BLaER1 treated with 17β-estradiol and CSF1 and Interleukin-3, amounts not matched to agents 10 nM and 100 nM (cell line): ENCODE measurements at regions not wholly inside any gene's neighbourhood (a gene's known extent, or its start where the extent isn't known, plus 50 kb on each side); places are given as distances from the start of the nearest gene placed in this dataset.

ENCODE experiments used
- H3K27ac ChIP-seq, 11 experiments: shearing (Covaris generic); formaldehyde crosslinking; 2 replicates each; pipeline ENCODE4 v1.8.1; 2022
- H3K27me3 ChIP-seq, 11 experiments: shearing (Covaris generic); formaldehyde crosslinking; 2 replicates each; pipeline ENCODE4 v1.8.1; 2022
- H3K36me3 ChIP-seq, 11 experiments: shearing (Covaris generic); formaldehyde crosslinking; 2 replicates each; pipeline ENCODE4 v1.8.1; 2022
- H3K4me1 ChIP-seq, 10 experiments: shearing (Covaris generic); formaldehyde crosslinking; 2 replicates each; pipeline ENCODE4 v1.8.1; 2022
- H3K4me2 ChIP-seq, 11 experiments: shearing (Covaris generic); formaldehyde crosslinking; 2 replicates each; pipeline ENCODE4 v1.8.1; 2022
- H3K4me3 ChIP-seq, 10 experiments: shearing (Covaris generic); formaldehyde crosslinking; 2 replicates each; pipeline ENCODE4 v1.8.1; 2022
- H3K9ac ChIP-seq, 11 experiments: shearing (Covaris generic); formaldehyde crosslinking; 2 replicates each; pipeline ENCODE4 v1.8.1; 2022
- H3K9me3 ChIP-seq, 11 experiments: shearing (Covaris generic); formaldehyde crosslinking; replicated peaks in 1 of 11; 2 replicates each; pipeline ENCODE4 v1.8.1; 2022
- H4K20me1 ChIP-seq, 11 experiments: shearing (Covaris generic); formaldehyde crosslinking; 2 replicates each; pipeline ENCODE4 v1.8.1; 2022
- Cebpa-rat ChIP-seq, 11 experiments: shearing (Covaris generic); IDR thresholded peaks; 2 replicates each; pipeline ENCODE4 v1.8.1; 2022

- no peak overlapping the region for H3K27ac ChIP-seq
- peaks cover 4 to 19% (median 12%) of the 10 kb centered on the region in 11 experiments; a peak in 17 of 22 replicates for H3K9me3 ChIP-seq
- no peak overlapping the region for H3K9ac ChIP-seq
- no peaks in the 10 kb centered on the region for H3K36me3 ChIP-seq
- no peaks in the 10 kb centered on the region for H3K4me1 ChIP-seq
- no peaks in the 10 kb centered on the region for H3K27me3 ChIP-seq
- no peak for TF ChIP-seq Cebpa-rat (IDR thresholded peaks at IDR 0.05)
- no peak overlapping the region for H3K4me2 ChIP-seq
- no peak overlapping the region for H3K4me3 ChIP-seq
- no peaks in the 10 kb centered on the region for H4K20me1 ChIP-seq
These were observed 99.2 kb downstream of the SOX4 start for GRCh38 chr6:21692721-21693120.

GRCh38 chr6:21694168-21694567 is 100.6 kb downstream of the SOX4 start:
- TF ChIP-seq Cebpa-rat (IDR thresholded peaks at IDR 0.05) = no peak
- H3K27me3 ChIP-seq = no peaks in the 10 kb centered on the region
- H3K4me2 ChIP-seq = no peak overlapping the region
- H3K9me3 ChIP-seq = peaks cover 0 to 12% (median 5%) of the 10 kb centered on the region in 11 experiments; a peak in 5 of 22 replicates
- H3K4me3 ChIP-seq = no peak overlapping the region
- H3K36me3 ChIP-seq = no peaks in the 10 kb centered on the region
- no peaks in the 10 kb centered on the region for H3K4me1 ChIP-seq
- H3K9ac ChIP-seq = no peak overlapping the region
- no peak overlapping the region for H3K27ac ChIP-seq
- H4K20me1 ChIP-seq = no peaks in the 10 kb centered on the region

- Histone ChIP-seq H3K27ac (peak overlapping the region in 2 of 11 experiments; percentile 45 to 53; a peak in 4 of 22 replicates), H3K4me1 (peaks cover 0 to 28% (median 19%) of the 10 kb centered on the region in 10 experiments; a peak in 13 of 20 replicates), H3K36me3 (no peaks in the 10 kb centered on the region), H4K20me1 (no peaks in the 10 kb centered on the region), H3K9me3 (peaks cover 0 to 9% (median 0%) of the 10 kb centered on the region in 11 experiments; a peak in 3 of 22 replicates), H3K4me2 (peak overlapping the region in 8 of 11 experiments; percentile 11 to 74 (median 44); a peak in 13 of 22 replicates), H3K4me3 (no peak overlapping the region), H3K27me3 (no peaks in the 10 kb centered on the region), H3K9ac (no peak overlapping the region)
- no peak for TF ChIP-seq Cebpa-rat (IDR thresholded peaks at IDR 0.05)
These were observed 114.2 kb downstream of the SOX4 start for GRCh38 chr6:21707524-21708319.

- no peaks in the 10 kb centered on the region for H4K20me1 ChIP-seq
- H3K36me3 ChIP-seq = no peaks in the 10 kb centered on the region
- peaks cover 0 to 28% (median 19%) of the 10 kb centered on the region in 10 experiments; a peak in 13 of 20 replicates for H3K4me1 ChIP-seq
- peak overlapping the region in 8 of 11 experiments; percentile 11 to 74 (median 44); a peak in 11 of 22 replicates for H3K4me2 ChIP-seq
- no peaks in the 10 kb centered on the region for H3K27me3 ChIP-seq
- peak overlapping the region in 1 of 11 experiments; percentile 53; a peak in 2 of 22 replicates for H3K27ac ChIP-seq
- H3K9ac ChIP-seq = no peak overlapping the region
- no peak for TF ChIP-seq Cebpa-rat (IDR thresholded peaks at IDR 0.05)
- peaks cover 0 to 9% (median 0%) of the 10 kb centered on the region in 11 experiments; a peak in 2 of 22 replicates for H3K9me3 ChIP-seq
- H3K4me3 ChIP-seq = no peak overlapping the region
These were observed 114.7 kb downstream of the SOX4 start for GRCh38 chr6:21708320-21708580.

- H3K4me2 ChIP-seq = peak overlapping the region in 6 of 11 experiments; percentile 5 to 41 (median 32); a peak in 12 of 22 replicates
- no peaks in the 10 kb centered on the region for H3K27me3 ChIP-seq
- H4K20me1 ChIP-seq = no peaks in the 10 kb centered on the region
- peaks cover 0 to 9% (median 0%) of the 10 kb centered on the region in 11 experiments; a peak in 2 of 22 replicates for H3K9me3 ChIP-seq
- no peak overlapping the region for H3K27ac ChIP-seq
- TF ChIP-seq Cebpa-rat (IDR thresholded peaks at IDR 0.05) = no peak
- H3K4me1 ChIP-seq = peaks cover 0 to 28% (median 19%) of the 10 kb centered on the region in 10 experiments; a peak in 13 of 20 replicates
- H3K4me3 ChIP-seq = no peak overlapping the region
- H3K36me3 ChIP-seq = no peaks in the 10 kb centered on the region
- H3K9ac ChIP-seq = no peak overlapping the region
These were observed 116.7 kb downstream of the SOX4 start for GRCh38 chr6:21710216-21710615.

GRCh38 chr6:21710908-21711627 is 117.5 kb downstream of the SOX4 start:
- H3K27ac ChIP-seq = no peak overlapping the region
- no peak overlapping the region for H3K9ac ChIP-seq
- no peak overlapping the region for H3K4me3 ChIP-seq
- TF ChIP-seq Cebpa-rat (IDR thresholded peaks at IDR 0.05) = no peak
- no peaks in the 10 kb centered on the region for H3K36me3 ChIP-seq
- H3K27me3 ChIP-seq = no peaks in the 10 kb centered on the region
- H3K4me1 ChIP-seq = peaks cover 0 to 28% (median 19%) of the 10 kb centered on the region in 10 experiments; a peak in 13 of 20 replicates
- H3K4me2 ChIP-seq = no peak overlapping the region
- peaks cover 0 to 9% (median 0%) of the 10 kb centered on the region in 11 experiments; a peak in 2 of 22 replicates for H3K9me3 ChIP-seq
- H4K20me1 ChIP-seq = no peaks in the 10 kb centered on the region

GRCh38 chr6:21712213-21712612 is 118.7 kb downstream of the SOX4 start:
- H3K4me2 ChIP-seq = no peak overlapping the region
- no peak overlapping the region for H3K9ac ChIP-seq
- TF ChIP-seq Cebpa-rat (IDR thresholded peaks at IDR 0.05) = no peak
- H3K9me3 ChIP-seq = peaks cover 0 to 9% (median 0%) of the 10 kb centered on the region in 11 experiments; a peak in 2 of 22 replicates
- no peaks in the 10 kb centered on the region for H4K20me1 ChIP-seq
- no peaks in the 10 kb centered on the region for H3K36me3 ChIP-seq
- H3K4me1 ChIP-seq = peaks cover 0 to 25% (median 18%) of the 10 kb centered on the region in 10 experiments; a peak in 13 of 20 replicates
- no peaks in the 10 kb centered on the region for H3K27me3 ChIP-seq
- H3K4me3 ChIP-seq = no peak overlapping the region
- H3K27ac ChIP-seq = no peak overlapping the region

- H3K36me3 ChIP-seq = no peaks in the 10 kb centered on the region
- H4K20me1 ChIP-seq = no peaks in the 10 kb centered on the region
- no peak for TF ChIP-seq Cebpa-rat (IDR thresholded peaks at IDR 0.05)
- no peak overlapping the region for H3K4me2 ChIP-seq
- no peak overlapping the region for H3K4me3 ChIP-seq
- H3K9ac ChIP-seq = no peak overlapping the region
- H3K9me3 ChIP-seq = peaks cover 0 to 9% (median under 1%) of the 10 kb centered on the region in 11 experiments; a peak in 5 of 22 replicates
- H3K4me1 ChIP-seq = peaks cover 0 to 12% (median 7%) of the 10 kb centered on the region in 10 experiments; a peak in 12 of 20 replicates
- H3K27me3 ChIP-seq = no peaks in the 10 kb centered on the region
- no peak overlapping the region for H3K27ac ChIP-seq
These were observed 119.9 kb downstream of the SOX4 start for GRCh38 chr6:21713481-21713880.

- Histone ChIP-seq H3K4me3 (no peak overlapping the region), H3K27ac (no peak overlapping the region), H4K20me1 (no peaks in the 10 kb centered on the region), H3K27me3 (no peaks in the 10 kb centered on the region), H3K9ac (no peak overlapping the region), H3K9me3 (peaks cover 0 to 15% (median 9%) of the 10 kb centered on the region in 11 experiments; a peak in 10 of 22 replicates), H3K36me3 (no peaks in the 10 kb centered on the region), H3K4me2 (no peak overlapping the region), H3K4me1 (peaks cover 0 to 3% (median 2%) of the 10 kb centered on the region in 10 experiments; a peak in 7 of 20 replicates)
- no peak for TF ChIP-seq Cebpa-rat (IDR thresholded peaks at IDR 0.05)
These were observed 121.6 kb downstream of the SOX4 start for GRCh38 chr6:21715180-21715579.
